ENCODE measurements at regions not wholly inside any gene's neighbourhood (a gene's known extent, or its start where the extent isn't known, plus 50 kb on each side); places are given as distances from the start of the nearest gene placed in this dataset.

DNA sequence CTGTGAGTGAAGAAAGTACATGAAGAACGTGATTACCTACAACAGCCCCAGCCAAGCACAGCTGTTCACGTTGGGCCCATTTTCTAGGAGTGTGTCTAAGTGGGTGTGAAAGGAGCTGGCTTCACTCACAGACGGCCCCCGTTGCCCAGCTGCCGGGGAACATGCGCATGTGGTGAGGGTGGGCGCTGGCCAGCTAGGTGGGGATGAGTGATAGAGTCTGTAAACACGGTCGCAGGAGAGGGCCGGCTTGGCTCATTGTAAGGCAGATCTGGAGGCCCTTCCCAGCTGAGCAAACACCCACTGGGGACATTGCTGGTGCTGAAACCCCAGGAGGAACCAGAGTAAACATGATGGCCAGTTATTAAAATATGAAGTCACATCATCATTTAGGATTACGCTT, 160.5 kb downstream of the TEX29 start:
- Histone ChIP-seq H3K36me3 (no peaks in the 10 kb centered on the region), H3K27me3 (no peaks in the 10 kb centered on the region), H3K9me3 (no peaks in the 10 kb centered on the region), H3K27ac (no peak overlapping the region), H3K4me3 (replicated peaks in 1 of 3) (no peak overlapping the region), H3K4me1 (no peaks in the 10 kb centered on the region)
- TF ChIP-seq POLR2A (IDR thresholded peaks at IDR 0.05), result no peak
- TF ChIP-seq, protein P1, sequence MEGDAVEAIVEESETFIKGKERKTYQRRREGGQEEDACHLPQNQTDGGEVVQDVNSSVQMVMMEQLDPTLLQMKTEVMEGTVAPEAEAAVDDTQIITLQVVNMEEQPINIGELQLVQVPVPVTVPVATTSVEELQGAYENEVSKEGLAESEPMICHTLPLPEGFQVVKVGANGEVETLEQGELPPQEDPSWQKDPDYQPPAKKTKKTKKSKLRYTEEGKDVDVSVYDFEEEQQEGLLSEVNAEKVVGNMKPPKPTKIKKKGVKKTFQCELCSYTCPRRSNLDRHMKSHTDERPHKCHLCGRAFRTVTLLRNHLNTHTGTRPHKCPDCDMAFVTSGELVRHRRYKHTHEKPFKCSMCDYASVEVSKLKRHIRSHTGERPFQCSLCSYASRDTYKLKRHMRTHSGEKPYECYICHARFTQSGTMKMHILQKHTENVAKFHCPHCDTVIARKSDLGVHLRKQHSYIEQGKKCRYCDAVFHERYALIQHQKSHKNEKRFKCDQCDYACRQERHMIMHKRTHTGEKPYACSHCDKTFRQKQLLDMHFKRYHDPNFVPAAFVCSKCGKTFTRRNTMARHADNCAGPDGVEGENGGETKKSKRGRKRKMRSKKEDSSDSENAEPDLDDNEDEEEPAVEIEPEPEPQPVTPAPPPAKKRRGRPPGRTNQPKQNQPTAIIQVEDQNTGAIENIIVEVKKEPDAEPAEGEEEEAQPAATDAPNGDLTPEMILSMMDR (IDR thresholded peaks at IDR 0.05), result no peak
- intact Hi-C loops (cut with DNase I), result no loop called here
- no peak for DNase-seq
- 43 to 45% methylated on average over 11 of the region's 11 CpGs for WGBS, 2 donors

DNA sequence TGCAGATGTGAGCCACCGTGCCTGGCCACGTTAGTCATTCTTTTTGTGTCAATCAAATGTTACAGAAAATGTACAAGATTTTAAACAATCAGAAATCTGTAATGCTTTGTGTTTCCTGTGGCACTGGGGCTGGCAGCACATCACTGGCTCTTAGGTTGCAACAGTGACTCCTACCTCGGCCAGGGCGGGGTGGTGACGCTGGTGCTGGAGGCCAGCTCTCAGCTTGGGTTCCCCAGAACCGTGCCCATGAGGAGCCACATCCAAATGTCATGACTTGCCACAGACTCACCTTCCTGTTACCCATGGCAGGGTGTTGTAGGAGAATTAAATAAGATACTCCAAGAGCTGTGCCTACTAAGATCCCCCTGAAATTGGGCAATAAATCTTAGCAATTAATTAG, 161.7 kb downstream of the TEX29 start:
- H3K4me3 ChIP-seq (replicated peaks in 1 of 3), result no peak overlapping the region
- H3K4me1 ChIP-seq, result no peaks in the 10 kb centered on the region
- TF ChIP-seq, protein P1 (IDR thresholded peaks at IDR 0.05), result no peak
- no peak for TF ChIP-seq POLR2A (IDR thresholded peaks at IDR 0.05)
- no peak for DNase-seq
- H3K27me3 ChIP-seq, result no peaks in the 10 kb centered on the region
- H3K27ac ChIP-seq, result no peak overlapping the region
- H3K36me3 ChIP-seq, result no peaks in the 10 kb centered on the region
- 86 to 87% methylated on average over 6 of the region's 6 CpGs for WGBS, 2 donors
- intact Hi-C loops (cut with DNase I), result no loop called here
- no peaks in the 10 kb centered on the region for H3K9me3 ChIP-seq

DNA sequence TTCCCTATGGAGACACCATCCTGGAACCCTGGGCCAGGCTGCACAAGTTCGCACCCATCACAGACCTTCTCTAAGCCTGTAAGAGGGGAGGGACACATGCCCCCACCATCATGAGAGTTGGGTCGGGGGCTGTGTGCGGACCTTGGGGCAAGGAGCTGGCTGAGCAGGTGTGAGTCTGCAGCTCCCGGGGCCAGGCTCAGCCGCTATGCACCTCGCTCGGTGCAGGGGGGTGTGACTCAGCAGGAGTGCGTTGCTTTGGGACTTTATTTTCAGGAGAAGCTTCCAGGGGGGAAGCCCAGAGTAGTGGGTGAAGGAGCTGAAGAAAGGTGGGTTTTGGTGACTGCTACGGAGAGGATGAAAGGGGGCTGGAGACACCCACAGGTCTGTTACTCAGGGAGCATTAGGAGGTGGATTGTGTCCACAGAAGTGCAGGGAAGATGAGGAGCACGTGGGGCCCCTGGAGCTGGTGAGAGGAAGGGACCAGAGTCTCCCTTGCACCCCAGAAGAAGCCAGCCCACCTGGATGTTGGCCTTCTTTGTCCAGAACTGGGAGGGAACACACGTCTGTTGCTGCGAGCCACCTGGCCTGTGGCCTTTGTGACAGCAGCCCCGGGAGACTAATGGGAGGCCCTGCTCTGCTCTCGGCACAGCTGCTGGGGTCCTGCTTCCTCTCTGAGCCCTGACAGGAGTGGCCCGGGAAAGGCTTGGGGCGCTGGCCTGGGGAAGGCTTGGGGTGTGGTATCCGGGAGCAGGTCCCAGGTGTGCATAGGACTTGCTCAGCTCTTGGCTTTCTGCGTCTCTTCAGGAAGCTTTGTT, 162.6 kb downstream of the TEX29 start:
- Histone ChIP-seq H3K36me3 (no peaks in the 10 kb centered on the region), H3K27me3 (no peaks in the 10 kb centered on the region), H3K9me3 (no peaks in the 10 kb centered on the region), H3K27ac (no peak overlapping the region), H3K4me3 (replicated peaks in 1 of 3) (no peak overlapping the region), H3K4me1 (no peaks in the 10 kb centered on the region)
- TF ChIP-seq, protein P1 (IDR thresholded peaks at IDR 0.05), result no peak
- no peak for TF ChIP-seq POLR2A (IDR thresholded peaks at IDR 0.05)
- intact Hi-C loops (cut with DNase I), result no loop called here
- no peak for DNase-seq
- 86 to 90% methylated on average over 14 to 18 of the region's 18 CpGs for WGBS, 2 donors

DNA sequence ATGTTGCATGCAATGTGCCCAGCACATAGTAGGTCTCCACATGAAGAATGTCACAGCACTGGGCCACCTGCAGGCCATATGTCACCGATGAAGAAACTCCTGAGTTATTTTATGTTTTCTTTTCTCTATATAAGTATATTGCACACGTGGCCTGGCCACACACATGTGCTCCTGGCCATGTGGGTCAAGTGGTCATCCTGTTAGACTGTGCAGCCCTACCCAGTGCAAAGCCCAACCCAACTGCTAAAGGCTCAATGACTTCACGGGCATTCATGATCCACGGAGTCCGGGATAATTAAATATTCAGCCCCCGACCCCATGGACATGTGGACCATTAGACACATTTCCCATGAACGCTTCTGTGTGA, 163.2 kb downstream of the TEX29 start:
- no peak for DNase-seq
- no peaks in the 10 kb centered on the region for H3K27me3 ChIP-seq
- H3K36me3 ChIP-seq, result no peaks in the 10 kb centered on the region
- no peaks in the 10 kb centered on the region for H3K4me1 ChIP-seq
- 89 to 92% methylated on average over 7 of the region's 7 CpGs for WGBS, 2 donors
- no peak overlapping the region for H3K4me3 ChIP-seq (replicated peaks in 1 of 3)
- TF ChIP-seq POLR2A (IDR thresholded peaks at IDR 0.05), result no peak
- TF ChIP-seq, protein P1 (IDR thresholded peaks at IDR 0.05), result no peak
- intact Hi-C loops (cut with DNase I), result no loop called here
- no peak overlapping the region for H3K27ac ChIP-seq
- H3K9me3 ChIP-seq, result no peaks in the 10 kb centered on the region

DNA sequence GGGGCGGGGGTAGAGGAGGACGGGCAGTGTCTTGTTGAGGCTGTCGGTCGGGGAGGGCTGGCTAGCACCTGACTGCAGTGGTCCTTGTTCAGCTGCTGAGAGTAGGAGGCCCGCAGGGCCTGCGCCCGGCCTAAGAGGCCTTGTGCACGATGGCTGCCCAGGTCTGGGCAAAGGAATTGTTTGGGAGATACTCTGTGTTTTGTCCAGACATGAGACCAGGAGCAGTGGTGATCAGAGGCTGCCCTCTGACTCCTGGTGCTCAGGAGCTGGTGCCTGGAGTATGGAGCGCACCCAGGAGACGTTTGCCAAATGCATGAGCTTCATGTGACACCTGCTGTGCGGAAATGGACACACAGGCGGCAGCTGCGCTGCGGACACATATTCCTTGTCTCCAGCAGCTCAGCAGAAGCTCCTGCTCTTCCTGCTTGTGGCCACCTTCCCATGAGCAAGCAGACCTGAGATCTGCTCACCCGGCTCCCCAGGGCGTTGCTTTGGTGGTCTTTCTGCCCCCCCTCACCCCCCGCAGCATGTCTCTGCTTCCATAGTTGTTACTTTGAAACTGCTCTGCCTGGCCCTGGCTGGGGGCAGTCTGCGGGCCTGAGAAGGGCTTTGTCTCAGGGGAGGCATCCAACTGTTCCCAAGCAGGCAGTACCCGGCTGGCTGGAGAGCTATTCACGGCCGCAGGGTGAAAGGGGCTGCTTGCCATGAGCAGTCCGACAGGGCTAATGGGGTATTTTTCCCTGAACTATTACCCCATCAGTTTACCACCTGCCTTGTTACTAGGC, 163.9 kb downstream of the TEX29 start:
- H3K4me1 ChIP-seq, result no peaks in the 10 kb centered on the region
- WGBS, 2 donors, result 78 to 82% methylated on average over 22 of the region's 22 CpGs
- H3K9me3 ChIP-seq, result no peaks in the 10 kb centered on the region
- no peak for TF ChIP-seq POLR2A (IDR thresholded peaks at IDR 0.05)
- TF ChIP-seq, protein P1 (IDR thresholded peaks at IDR 0.05), result no peak
- H3K27ac ChIP-seq, result no peak overlapping the region
- H3K36me3 ChIP-seq, result no peaks in the 10 kb centered on the region
- H3K27me3 ChIP-seq, result no peaks in the 10 kb centered on the region
- no peak overlapping the region for H3K4me3 ChIP-seq (replicated peaks in 1 of 3)
- no peak for DNase-seq
- intact Hi-C loops (cut with DNase I), result no loop called here
